ENCODE measurements at regions not wholly inside any gene's neighbourhood (a gene's known extent, or its start where the extent isn't known, plus 50 kb on each side); places are given as distances from the start of the nearest gene placed in this dataset.

- intact Hi-C loops (cut with DNase I), result no loop called here
- Histone ChIP-seq H3K27ac (no peak overlapping the region), H3K27me3 (no peaks in the 10 kb centered on the region), H3K9me3 (peaks cover 0 to 5% of the 10 kb centered on the region in 2 donors), H3K4me3 (no peak overlapping the region), H3K4me1 (peaks cover 0 to 34% of the 10 kb centered on the region in 2 donors), H3K36me3 (no peaks in the 10 kb centered on the region)
- no peak for DNase-seq (ENCODE audit: low spot score in 2 of 2)
- no peak for TF ChIP-seq CTCF (IDR thresholded peaks at IDR 0.05)
Observed at GRCh38 chr22:27463121-27463660, 338.4 kb downstream of the MN1 start.

- no peaks in the 10 kb centered on the region for H3K36me3 ChIP-seq
- DNase-seq (ENCODE audit: low spot score in 2 of 2), result no peak
- H3K27ac ChIP-seq, result no peak overlapping the region
- intact Hi-C loops (cut with DNase I), result no loop called here
- H3K4me1 ChIP-seq, result peaks cover 0 to 14% of the 10 kb centered on the region in 2 donors
- TF ChIP-seq CTCF (IDR thresholded peaks at IDR 0.05), result no peak
- no peaks in the 10 kb centered on the region for H3K27me3 ChIP-seq
- peaks cover 0 to 5% of the 10 kb centered on the region in 2 donors for H3K9me3 ChIP-seq
- no peak overlapping the region for H3K4me3 ChIP-seq
Observed at GRCh38 chr22:27466229-27466628, 335.3 kb downstream of the MN1 start.

- no peak for DNase-seq (ENCODE audit: low spot score in 2 of 2)
- intact Hi-C loops (cut with DNase I), result no loop called here
Observed at GRCh38 chr22:27466778-27467438, 334.6 kb downstream of the MN1 start.

GRCh38 chr22:27467711-27468110 lies 333.8 kb downstream of the MN1 start:
- intact Hi-C loops (cut with DNase I), result no loop called here
- no peak overlapping the region for H3K27ac ChIP-seq
- no peaks in the 10 kb centered on the region for H3K27me3 ChIP-seq
- H3K4me1 ChIP-seq, result peaks cover 0 to under 1% of the 10 kb centered on the region in 2 donors
- no peaks in the 10 kb centered on the region for H3K36me3 ChIP-seq
- no peak for DNase-seq (ENCODE audit: low spot score in 2 of 2)
- H3K9me3 ChIP-seq, result peaks cover 0 to 5% of the 10 kb centered on the region in 2 donors
- no peak overlapping the region for H3K4me3 ChIP-seq
- no peak for TF ChIP-seq CTCF (IDR thresholded peaks at IDR 0.05)

More at GRCh38 chr22:27466778-27467438, 334.6 kb downstream of the MN1 start:
- Histone ChIP-seq H3K27me3 (no peaks in the 10 kb centered on the region), H3K27ac (no peak overlapping the region), H3K4me1 (peaks cover 0 to 9% of the 10 kb centered on the region in 2 donors), H3K4me3 (no peak overlapping the region), H3K36me3 (no peaks in the 10 kb centered on the region), H3K9me3 (peaks cover 0 to 5% of the 10 kb centered on the region in 2 donors)
- TF ChIP-seq CTCF (IDR thresholded peaks at IDR 0.05), result no peak

- Histone ChIP-seq H3K4me3 (no peak overlapping the region), H3K27ac (no peak overlapping the region), H3K27me3 (no peaks in the 10 kb centered on the region), H3K4me1 (no peaks in the 10 kb centered on the region), H3K9me3 (peaks cover 0 to 2% of the 10 kb centered on the region in 2 donors), H3K36me3 (no peaks in the 10 kb centered on the region)
- TF ChIP-seq CTCF (IDR thresholded peaks at IDR 0.05), result no peak
- intact Hi-C loops (cut with DNase I), result no loop called here
- no peak for DNase-seq (ENCODE audit: low spot score in 2 of 2)
Observed at GRCh38 chr22:27468712-27469111, 332.8 kb downstream of the MN1 start.
